ENCODE measurements at regions not wholly inside any gene's neighbourhood (a gene's known extent, or its start where the extent isn't known, plus 50 kb on each side); places are given as distances from the start of the nearest gene placed in this dataset.

- no peak for TF ChIP-seq EZH2 (IDR thresholded peaks at IDR 0.05)
- no peak for TF ChIP-seq POLR2AphosphoS5 (IDR thresholded peaks at IDR 0.05; ENCODE audit: borderline replicate concordance, low read depth, low read length)
Measured at GRCh38 chr2:56013475-56013874, 89.9 kb upstream of the EFEMP1 start.
